ENCODE measurements at regions not wholly inside any gene's neighbourhood (a gene's known extent, or its start where the extent isn't known, plus 50 kb on each side); places are given as distances from the start of the nearest gene placed in this dataset.

DNA sequence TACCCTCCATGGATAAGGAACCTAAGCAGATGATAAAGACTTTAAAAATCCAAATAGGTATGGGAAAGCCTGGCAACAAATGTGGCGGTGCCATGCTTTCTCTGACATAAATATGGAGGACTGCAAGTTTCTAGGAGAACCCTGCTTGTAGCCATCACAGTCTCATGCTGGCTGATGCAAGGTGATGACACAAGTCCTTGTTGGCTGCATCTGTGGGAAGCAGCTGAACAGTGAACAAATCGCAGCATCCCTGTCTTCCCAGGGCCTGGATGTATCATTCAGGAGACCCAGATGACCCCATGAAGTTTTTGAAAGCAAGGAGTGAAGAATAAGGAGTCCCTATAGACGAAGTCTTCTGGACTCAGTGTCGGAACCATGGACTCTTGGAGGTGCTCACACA is 234.4 kb upstream of the HS3ST1 start:
- TF ChIP-seq CTCF (IDR thresholded peaks at IDR 0.05) (no peak), POLR2AphosphoS5 (IDR thresholded peaks at IDR 0.05) (no peak), EP300 (IDR thresholded peaks at IDR 0.05; ENCODE audit: low read depth) (no peak)

Measured in transverse colon (tissue), 4 donors.